ENCODE measurements at regions not wholly inside any gene's neighbourhood (a gene's known extent, or its start where the extent isn't known, plus 50 kb on each side); places are given as distances from the start of the nearest gene placed in this dataset.
A peak's percentile ranks its signal among the peaks of the same experiment; 100 is the strongest.

- Mint-ChIP-seq H3K9me3 (no peaks in the 10 kb centered on the region), H3K27me3 (ENCODE audit: low read depth in 3 of 3) (peaks cover 0 to 6% (median 1%) of the 10 kb centered on the region in 3 donors), H3K36me3 (no peaks in the 10 kb centered on the region), H3K4me1 (no peaks in the 10 kb centered on the region), H3K4me3 (no peak overlapping the region), H3K27ac (no peak overlapping the region)
- no peak for DNase-seq
Measured at GRCh38 chr16:80489173-80489572, 51.6 kb upstream of the DYNLRB2 start.

- H3K36me3 Mint-ChIP-seq, result no peaks in the 10 kb centered on the region
- H3K27me3 Mint-ChIP-seq (ENCODE audit: low read depth in 3 of 3), result peaks cover 0 to 6% (median 1%) of the 10 kb centered on the region in 3 donors
- no peak overlapping the region for H3K27ac Mint-ChIP-seq
- H3K4me3 Mint-ChIP-seq, result no peak overlapping the region
- H3K9me3 Mint-ChIP-seq, result no peaks in the 10 kb centered on the region
- no peak for DNase-seq
- H3K4me1 Mint-ChIP-seq, result no peaks in the 10 kb centered on the region
Measured at GRCh38 chr16:80488167-80488566, 52.6 kb upstream of the DYNLRB2 start.

GRCh38 chr16:80480664-80481063 lies 60.1 kb upstream of the DYNLRB2 start:
- Mint-ChIP-seq H3K4me1 (no peaks in the 10 kb centered on the region), H3K36me3 (no peaks in the 10 kb centered on the region), H3K9me3 (no peaks in the 10 kb centered on the region), H3K27me3 (ENCODE audit: low read depth in 3 of 3) (peaks cover 0 to 5% (median 4%) of the 10 kb centered on the region in 3 donors), H3K27ac (no peak overlapping the region), H3K4me3 (no peak overlapping the region)
- DNase-seq, result no peak

GRCh38 chr16:80477838-80478237 lies 63.0 kb upstream of the DYNLRB2 start:
- Mint-ChIP-seq H3K27ac (no peak overlapping the region), H3K4me3 (no peak overlapping the region), H3K9me3 (no peaks in the 10 kb centered on the region), H3K4me1 (no peaks in the 10 kb centered on the region), H3K27me3 (ENCODE audit: low read depth in 3 of 3) (peaks cover 0 to 4% (median 2%) of the 10 kb centered on the region in 3 donors), H3K36me3 (no peaks in the 10 kb centered on the region)
- DNase-seq, result no peak

GRCh38 chr16:80468029-80468428 lies 72.8 kb upstream of the DYNLRB2 start:
- Mint-ChIP-seq H3K27ac (no peak overlapping the region), H3K27me3 (ENCODE audit: low read depth in 3 of 3) (peaks cover 0 to 10% (median 2%) of the 10 kb centered on the region in 3 donors), H3K36me3 (no peaks in the 10 kb centered on the region), H3K9me3 (no peaks in the 10 kb centered on the region), H3K4me3 (no peak overlapping the region), H3K4me1 (no peaks in the 10 kb centered on the region)
- no peak for DNase-seq

GRCh38 chr16:80466024-80466987 lies 74.5 kb upstream of the DYNLRB2 start:
- H3K27me3 Mint-ChIP-seq (ENCODE audit: low read depth in 3 of 3), result peaks cover 0 to 10% (median 2%) of the 10 kb centered on the region in 3 donors
- H3K27ac Mint-ChIP-seq, result no peak overlapping the region
- no peak overlapping the region for H3K4me3 Mint-ChIP-seq
- H3K36me3 Mint-ChIP-seq, result no peaks in the 10 kb centered on the region
- peak; percentile 5 to 27 (median 11) for DNase-seq
- H3K4me1 Mint-ChIP-seq, result no peaks in the 10 kb centered on the region
- H3K9me3 Mint-ChIP-seq, result no peaks in the 10 kb centered on the region

- no peak for DNase-seq
- no peaks in the 10 kb centered on the region for H3K4me1 Mint-ChIP-seq
- H3K27me3 Mint-ChIP-seq (ENCODE audit: low read depth in 3 of 3), result peaks cover 0 to 7% (median 0%) of the 10 kb centered on the region in 3 donors
- no peaks in the 10 kb centered on the region for H3K9me3 Mint-ChIP-seq
- no peak overlapping the region for H3K27ac Mint-ChIP-seq
- H3K4me3 Mint-ChIP-seq, result no peak overlapping the region
- H3K36me3 Mint-ChIP-seq, result no peaks in the 10 kb centered on the region
Measured at GRCh38 chr16:80463751-80464495, 76.9 kb upstream of the DYNLRB2 start.

GRCh38 chr16:80463326-80463725 lies 77.5 kb upstream of the DYNLRB2 start:
- Mint-ChIP-seq H3K27ac (no peak overlapping the region), H3K36me3 (no peaks in the 10 kb centered on the region), H3K4me3 (no peak overlapping the region), H3K4me1 (no peaks in the 10 kb centered on the region), H3K27me3 (ENCODE audit: low read depth in 3 of 3) (peaks cover 0 to 7% (median 0%) of the 10 kb centered on the region in 3 donors), H3K9me3 (no peaks in the 10 kb centered on the region)
- DNase-seq, result no peak

- Mint-ChIP-seq H3K27ac (no peak overlapping the region), H3K4me3 (no peak overlapping the region), H3K4me1 (no peaks in the 10 kb centered on the region), H3K27me3 (ENCODE audit: low read depth in 3 of 3) (peaks cover 0 to 7% (median 0%) of the 10 kb centered on the region in 3 donors), H3K9me3 (no peaks in the 10 kb centered on the region), H3K36me3 (no peaks in the 10 kb centered on the region)
- DNase-seq, result no peak
Measured at GRCh38 chr16:80462917-80463316, 77.9 kb upstream of the DYNLRB2 start.

- Mint-ChIP-seq H3K27me3 (ENCODE audit: low read depth in 3 of 3) (peaks cover 0 to 7% (median 2%) of the 10 kb centered on the region in 3 donors), H3K9me3 (no peaks in the 10 kb centered on the region), H3K27ac (no peak overlapping the region), H3K4me1 (no peaks in the 10 kb centered on the region), H3K36me3 (no peaks in the 10 kb centered on the region), H3K4me3 (no peak overlapping the region)
- no peak for DNase-seq
Measured at GRCh38 chr16:80460988-80461387, 79.8 kb upstream of the DYNLRB2 start.

- H3K4me1 Mint-ChIP-seq, result no peaks in the 10 kb centered on the region
- no peak overlapping the region for H3K4me3 Mint-ChIP-seq
- no peak overlapping the region for H3K27ac Mint-ChIP-seq
Measured at GRCh38 chr16:80459966-80460365, 80.8 kb upstream of the DYNLRB2 start.

GRCh38 chr16:80459331-80459777 lies 81.4 kb upstream of the DYNLRB2 start:
- Mint-ChIP-seq H3K4me1 (no peaks in the 10 kb centered on the region), H3K9me3 (no peaks in the 10 kb centered on the region), H3K27ac (no peak overlapping the region), H3K27me3 (ENCODE audit: low read depth in 3 of 3) (peaks cover 0 to 7% (median 4%) of the 10 kb centered on the region in 3 donors), H3K36me3 (no peaks in the 10 kb centered on the region), H3K4me3 (no peak overlapping the region)
- DNase-seq, result no peak

More at GRCh38 chr16:80459966-80460365, 80.8 kb upstream of the DYNLRB2 start:
- no peak for DNase-seq
- H3K36me3 Mint-ChIP-seq, result no peaks in the 10 kb centered on the region
- H3K9me3 Mint-ChIP-seq, result no peaks in the 10 kb centered on the region
- H3K27me3 Mint-ChIP-seq (ENCODE audit: low read depth in 3 of 3), result peaks cover 0 to 7% (median 4%) of the 10 kb centered on the region in 3 donors

GRCh38 chr16:80457871-80458270 lies 82.9 kb upstream of the DYNLRB2 start:
- no peaks in the 10 kb centered on the region for H3K9me3 Mint-ChIP-seq
- peaks cover 0 to 4% (median 0%) of the 10 kb centered on the region in 3 donors for H3K27me3 Mint-ChIP-seq (ENCODE audit: low read depth in 3 of 3)
- no peak overlapping the region for H3K4me3 Mint-ChIP-seq
- H3K27ac Mint-ChIP-seq, result no peak overlapping the region
- DNase-seq, result no peak
- no peaks in the 10 kb centered on the region for H3K36me3 Mint-ChIP-seq
- no peaks in the 10 kb centered on the region for H3K4me1 Mint-ChIP-seq

GRCh38 chr16:80454802-80455201 lies 86.0 kb upstream of the DYNLRB2 start:
- no peaks in the 10 kb centered on the region for H3K36me3 Mint-ChIP-seq
- no peak overlapping the region for H3K4me3 Mint-ChIP-seq
- no peaks in the 10 kb centered on the region for H3K4me1 Mint-ChIP-seq
- H3K27ac Mint-ChIP-seq, result no peak overlapping the region
- peaks cover 0 to 2% (median 0%) of the 10 kb centered on the region in 6 donors for H3K9me3 Mint-ChIP-seq
- no peak for DNase-seq
- peaks cover 0 to 9% (median 4%) of the 10 kb centered on the region in 3 donors for H3K27me3 Mint-ChIP-seq (ENCODE audit: low read depth in 3 of 3)
